Activated gamma-delta T cell treated with Interleukin-2 at 50 U/mL for 16 hours (primary cell): ENCODE measurements at regions not wholly inside any gene's neighbourhood (a gene's known extent, or its start where the extent isn't known, plus 50 kb on each side); places are given as distances from the start of the nearest gene placed in this dataset.

Experiments
- DNase-seq: peaks from one replicate; pipeline ENCODE4 v3.0.0-alpha.2; 2020

DNA sequence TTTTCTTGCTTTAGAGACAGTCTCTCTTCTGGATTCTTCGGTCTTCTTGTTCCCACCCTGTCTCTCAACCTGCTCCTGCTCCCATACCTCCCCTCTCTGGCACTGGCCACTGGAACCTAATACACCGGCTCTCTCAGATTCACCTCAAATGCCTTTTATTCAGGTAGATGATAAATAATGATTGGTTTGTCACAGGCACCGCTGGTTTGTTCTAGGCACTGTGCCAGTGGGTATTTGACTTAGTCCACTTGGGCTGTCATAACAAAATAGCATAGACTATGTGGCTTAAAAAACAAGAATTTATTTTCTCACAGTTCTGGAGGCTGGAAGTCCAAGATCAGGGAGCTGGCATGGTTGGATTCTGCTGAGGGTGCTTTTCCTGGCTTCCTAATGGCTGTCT, 278.2 kb upstream of the STT3B start:
- no peak for DNase-seq

DNA sequence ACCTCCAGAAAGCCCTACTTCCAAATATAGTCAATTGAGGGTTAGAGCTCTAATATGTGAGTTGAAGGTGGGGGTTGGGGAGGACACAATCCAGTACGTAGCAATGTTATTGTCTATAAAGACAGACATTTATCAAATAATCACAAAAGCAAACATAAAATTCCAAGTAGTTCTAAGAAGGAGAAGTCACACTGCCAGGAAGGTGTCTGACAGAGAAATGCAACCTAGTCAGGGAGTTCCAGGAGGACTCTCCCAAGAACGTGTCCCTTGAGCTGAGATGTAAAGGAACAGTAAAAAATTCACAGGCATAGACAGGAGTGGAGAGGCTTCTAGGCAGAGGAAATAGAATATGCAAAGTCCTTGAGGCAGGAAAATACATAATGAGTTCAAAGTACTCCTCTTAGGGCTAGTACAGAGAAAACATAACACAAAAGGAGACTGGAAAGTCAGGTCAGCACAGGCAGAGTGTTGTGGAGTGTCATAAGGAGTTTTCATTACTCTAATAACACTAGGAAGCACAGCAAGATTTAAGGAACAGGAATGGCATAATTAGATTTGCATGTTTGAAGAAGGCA, 277.6 kb upstream of the STT3B start:
- no peak for DNase-seq

DNA sequence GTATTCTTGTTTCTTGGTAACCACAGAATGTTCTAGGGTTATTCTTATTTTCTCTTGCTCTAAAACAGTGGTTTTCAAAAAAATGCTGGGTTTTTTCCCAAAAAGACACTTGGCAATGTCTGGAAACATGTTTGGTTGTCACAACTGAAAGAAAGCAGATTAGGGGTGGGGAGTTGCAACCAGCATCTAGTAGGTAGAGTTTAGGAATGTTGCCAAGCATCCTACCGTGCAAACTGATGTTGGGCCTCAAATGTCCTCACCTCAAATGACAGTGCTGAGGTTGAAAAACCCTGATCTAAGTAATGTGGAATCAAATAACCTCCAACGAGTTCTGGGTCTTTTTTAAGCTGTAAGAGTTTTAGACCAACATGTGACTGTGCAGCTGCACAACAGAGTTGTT, 270.5 kb upstream of the STT3B start:
- DNase-seq: no peak

DNA sequence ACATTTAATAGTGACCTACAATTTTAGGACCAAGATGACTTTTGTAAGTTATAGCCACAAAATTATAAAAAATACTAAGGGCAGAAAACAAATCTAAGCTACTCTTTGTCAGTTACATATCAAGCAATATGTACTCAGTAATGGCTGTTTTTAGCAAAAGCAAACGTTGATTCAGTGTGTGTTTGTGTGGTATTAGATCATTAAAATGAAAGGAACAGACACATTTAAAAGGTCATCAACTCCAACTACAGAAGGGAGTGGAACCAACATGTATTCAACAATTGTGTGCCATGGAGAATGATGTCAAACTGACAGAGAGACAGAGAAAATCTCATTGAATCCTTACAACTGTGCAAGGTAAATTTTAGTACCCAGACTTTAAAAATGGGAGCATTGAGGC, 268.8 kb upstream of the STT3B start:
- no peak for DNase-seq

DNA sequence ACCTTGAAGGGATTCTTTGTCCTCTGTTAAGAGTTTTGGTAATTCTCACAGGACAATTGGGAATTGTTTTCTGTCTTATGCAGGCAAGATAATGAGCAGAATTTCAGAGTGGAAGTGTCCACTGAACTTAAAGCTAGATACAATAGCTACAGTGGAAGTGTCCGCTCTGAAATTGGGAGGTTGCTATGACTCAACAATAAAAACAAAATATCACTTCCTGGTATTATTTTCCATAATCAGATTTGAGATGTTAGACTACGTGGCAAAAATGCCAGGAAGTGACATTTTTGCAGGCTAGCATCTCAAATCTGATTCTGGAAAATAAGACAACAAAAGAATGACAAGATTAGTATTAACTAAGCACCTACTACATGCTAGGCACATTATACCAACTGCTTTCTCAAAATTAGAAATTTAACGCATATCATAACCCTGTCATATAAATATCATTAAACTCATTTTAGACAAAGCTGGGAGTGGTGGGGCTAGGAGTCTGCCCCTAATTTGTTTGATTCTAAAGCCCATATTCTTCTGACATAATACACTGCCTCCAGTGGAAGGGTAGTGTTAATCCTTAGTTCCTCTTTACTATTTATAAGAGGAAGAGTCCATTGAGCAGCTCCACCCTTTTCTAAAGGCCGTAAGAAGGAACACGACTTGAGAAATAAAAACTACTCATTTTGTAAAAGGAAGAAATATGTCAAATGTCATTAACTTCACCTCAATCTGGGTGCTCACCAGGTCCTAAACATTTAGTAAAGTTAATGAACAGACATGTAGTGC, 266.9 kb upstream of the STT3B start:
- DNase-seq: no peak

DNA sequence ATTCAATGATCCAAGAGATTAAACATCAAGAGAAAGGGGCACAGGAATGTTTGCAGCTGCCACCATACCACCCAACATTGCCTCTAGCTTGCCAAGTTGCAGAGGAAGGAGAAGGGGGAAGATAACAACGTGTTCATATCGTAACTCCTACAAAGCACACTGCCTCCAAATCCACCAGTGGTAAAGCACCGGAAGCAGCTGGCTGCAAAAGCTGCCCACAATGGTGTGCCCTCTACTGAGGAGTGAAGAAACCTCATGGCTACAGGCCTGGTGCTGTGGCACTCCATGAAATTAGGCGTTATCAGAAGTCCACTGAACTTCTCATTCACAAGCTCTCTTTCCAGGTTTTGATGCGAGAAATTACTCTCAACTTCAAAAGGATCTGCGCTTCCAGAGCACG, 263.9 kb upstream of the STT3B start:
- DNase-seq: no peak

DNA sequence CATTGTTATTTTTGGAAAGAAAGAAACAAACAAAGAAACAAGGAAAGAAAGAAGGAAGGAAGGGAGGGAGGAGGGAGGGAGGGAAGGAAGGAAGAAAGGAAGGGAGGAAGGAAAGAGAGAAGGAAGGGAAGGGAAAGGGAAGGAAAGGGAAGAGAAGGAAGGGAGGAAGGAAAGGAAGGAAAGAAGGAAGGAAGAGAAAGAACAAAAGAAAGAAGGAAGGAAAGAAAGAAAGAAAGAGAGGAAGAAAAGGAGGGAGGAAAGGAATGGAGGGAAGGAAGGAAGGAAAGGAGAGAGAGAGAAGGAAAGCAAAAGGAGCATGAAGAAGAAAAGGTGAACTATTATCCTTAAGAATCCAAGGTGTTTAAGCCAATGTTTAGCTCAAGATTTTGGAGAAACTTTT, 262.7 kb upstream of the STT3B start:
- no peak for DNase-seq

DNA sequence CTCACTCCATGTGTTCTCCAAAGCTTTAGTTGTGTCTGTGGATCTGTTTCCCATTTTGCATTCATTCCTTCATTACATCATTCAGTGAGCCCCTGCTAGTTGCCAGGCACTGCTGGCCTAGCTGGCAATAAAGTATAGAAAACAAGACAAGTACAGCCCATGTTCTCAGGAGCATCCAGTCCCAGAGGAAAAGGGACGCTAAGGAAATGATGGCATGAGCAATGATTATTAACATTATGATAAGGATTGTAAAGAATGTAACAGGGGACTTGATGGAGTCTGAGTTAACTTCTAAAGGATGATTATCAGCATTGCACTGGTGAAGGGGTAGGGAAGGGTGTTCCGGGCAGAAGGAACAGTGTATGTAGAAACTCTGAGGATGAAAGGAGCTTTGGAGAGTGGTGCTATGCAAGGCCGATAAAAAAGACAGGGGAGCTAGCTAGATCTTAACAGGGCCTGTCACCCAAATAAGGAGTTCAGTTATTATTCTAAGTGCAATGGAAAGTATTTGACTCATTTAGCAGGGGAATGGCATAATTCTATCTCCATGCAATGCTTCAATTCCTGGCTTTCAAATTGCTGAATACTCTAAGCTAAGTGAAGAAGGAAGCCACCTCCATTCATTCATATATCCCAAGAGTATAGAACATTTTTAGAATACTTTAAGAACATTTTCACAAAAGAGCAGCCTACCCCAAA, 258.2 kb upstream of the STT3B start:
- no peak for DNase-seq

DNA sequence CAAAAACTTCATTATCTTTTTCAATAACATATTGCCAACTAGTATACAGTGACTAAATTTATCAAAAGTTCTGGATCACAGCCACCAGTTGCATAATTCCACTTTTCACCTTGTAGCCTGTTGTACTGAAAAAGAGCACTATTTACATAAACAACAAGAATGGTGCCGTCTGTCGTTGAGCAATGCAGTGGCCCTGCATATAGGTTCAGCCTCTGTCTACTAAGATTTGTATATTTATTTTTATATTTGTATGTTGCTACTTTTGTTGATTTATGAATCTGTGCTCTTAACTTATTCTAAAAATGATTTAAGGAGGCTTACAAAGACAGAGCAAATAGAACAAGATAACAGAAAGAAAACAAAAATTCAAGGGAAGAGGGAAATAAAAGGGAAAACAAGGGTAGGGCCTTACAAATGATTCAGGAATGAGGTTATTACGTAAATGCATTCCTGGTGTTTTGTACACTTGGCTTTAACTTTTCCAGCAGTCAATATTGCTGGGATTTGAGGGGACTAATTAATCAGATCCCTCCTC, 257.6 kb upstream of the STT3B start:
- no peak for DNase-seq

DNA sequence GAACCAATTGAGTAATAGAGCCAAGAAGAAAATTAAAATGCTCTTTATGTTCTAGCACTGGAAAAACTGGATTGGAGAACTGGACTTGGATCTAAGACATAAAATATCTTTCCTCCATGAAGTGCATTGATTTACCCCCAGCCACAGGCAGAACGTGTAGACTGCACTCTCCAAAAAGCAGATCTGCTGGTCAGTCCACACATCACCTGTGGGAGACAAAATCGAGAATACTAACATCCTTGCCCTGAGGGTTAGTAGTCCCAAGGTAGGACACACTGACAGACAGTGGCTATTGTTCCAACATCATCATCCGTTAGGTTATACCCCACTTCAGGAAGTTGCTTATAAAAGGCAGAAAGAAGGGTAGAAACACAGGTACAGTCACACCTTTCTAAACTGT, 257.1 kb upstream of the STT3B start:
- no peak for DNase-seq

DNA sequence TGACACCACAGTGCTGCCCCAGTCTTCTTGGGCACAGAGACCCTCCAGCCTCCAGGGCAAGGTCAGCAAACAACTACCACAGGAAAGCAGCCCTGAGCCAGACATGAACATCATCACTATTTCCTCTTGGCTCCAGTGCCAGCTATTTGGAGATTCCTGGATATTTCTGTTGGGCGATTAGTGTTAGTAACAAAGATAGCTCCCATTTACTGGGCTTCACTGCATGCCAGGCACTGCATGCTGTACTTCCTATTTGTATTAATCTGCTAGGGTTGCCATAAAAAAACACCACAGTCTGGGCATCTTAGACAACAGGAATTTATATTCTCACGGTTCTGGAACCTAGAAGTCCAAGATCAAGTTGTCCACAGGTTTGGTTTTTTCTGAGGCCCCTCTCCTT, 255.1 kb upstream of the STT3B start:
- no peak for DNase-seq

DNA sequence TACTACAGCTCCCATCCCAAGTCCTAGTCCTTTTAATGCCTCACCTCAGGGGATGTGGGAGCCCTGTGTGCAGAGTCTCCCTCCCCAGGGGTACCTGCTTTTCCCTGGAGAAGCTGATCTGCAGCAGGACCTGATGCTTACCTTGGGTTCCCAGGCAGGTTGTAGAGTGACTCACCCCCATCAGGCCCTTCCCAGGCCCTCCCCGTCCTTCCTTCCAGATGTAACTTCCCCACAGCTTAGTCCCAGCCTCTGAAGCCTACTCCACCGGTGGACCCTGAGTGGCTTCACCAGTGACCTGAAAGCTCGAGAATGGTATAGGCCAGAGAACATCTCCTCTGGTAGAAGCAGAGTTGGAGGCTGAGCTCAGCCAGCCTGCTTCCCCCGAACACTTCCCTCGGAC, 254.2 kb upstream of the STT3B start:
- DNase-seq: no peak

DNA sequence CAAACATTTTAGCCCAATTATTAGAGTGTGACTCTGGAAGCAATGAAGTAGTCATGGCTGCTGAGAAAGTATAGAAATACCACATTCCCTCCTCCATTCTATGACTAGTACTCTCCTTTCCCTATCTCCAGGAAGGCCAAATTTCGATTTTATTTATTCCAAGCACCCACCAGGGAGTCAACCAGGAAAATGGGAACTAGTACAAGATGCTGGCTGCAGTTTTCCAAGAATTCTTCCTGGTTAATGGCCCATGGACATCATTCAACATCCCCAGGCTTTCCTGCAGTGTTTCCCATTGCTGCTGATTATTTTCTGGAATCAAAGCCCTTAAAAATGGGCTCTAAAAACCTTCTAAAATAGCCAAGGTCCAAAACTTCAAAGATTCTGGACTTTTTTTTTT, 247.9 kb upstream of the STT3B start:
- no peak for DNase-seq

DNA sequence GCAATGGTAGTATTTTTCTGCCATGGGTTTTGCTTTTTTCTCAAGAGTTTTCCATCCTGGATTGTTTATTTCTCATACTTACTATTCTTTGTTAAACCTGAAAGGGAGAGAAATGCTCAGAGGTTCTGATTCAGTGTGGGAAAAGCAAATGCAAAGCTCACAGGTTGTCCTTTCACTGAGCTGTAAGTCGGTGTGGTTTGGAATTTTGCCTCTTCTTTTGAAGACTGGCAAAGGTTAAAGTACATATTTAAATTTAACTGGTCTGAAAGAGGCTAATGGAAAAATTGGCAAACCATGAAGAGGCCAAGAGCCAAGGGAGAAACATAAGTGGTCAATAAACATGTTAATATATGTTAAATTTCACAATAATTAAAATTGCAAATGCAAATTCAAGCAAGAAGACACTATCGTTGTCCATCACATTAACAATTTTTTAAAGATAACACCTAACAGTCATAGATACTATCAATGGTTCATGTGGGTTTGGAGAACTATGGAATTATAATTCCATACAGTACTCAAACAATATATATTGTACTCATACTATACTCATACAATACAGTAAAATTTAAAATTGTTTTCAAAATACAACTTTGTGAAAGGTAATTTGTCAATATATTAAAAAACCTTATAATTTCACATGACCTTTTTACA, 246.8 kb upstream of the STT3B start:
- no peak for DNase-seq

DNA sequence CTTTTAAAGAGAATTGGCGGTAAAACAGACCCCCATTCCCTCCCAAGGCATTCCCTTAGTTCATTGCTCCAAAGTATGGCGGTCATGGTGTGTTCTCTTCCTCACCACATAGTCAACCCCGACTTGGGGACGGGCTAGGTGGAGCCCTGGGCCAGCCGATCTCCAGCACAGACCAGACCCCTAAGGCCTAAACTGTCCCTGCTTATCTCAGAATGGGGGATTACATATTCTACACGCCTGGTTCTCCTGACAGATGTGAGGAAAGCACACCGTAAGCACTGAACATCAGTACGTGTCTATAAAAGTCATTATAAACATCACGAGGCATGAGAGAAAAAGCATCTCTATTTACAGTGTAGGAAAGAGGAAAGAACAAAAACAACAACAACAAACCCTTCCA, 244.5 kb upstream of the STT3B start:
- no peak for DNase-seq

DNA sequence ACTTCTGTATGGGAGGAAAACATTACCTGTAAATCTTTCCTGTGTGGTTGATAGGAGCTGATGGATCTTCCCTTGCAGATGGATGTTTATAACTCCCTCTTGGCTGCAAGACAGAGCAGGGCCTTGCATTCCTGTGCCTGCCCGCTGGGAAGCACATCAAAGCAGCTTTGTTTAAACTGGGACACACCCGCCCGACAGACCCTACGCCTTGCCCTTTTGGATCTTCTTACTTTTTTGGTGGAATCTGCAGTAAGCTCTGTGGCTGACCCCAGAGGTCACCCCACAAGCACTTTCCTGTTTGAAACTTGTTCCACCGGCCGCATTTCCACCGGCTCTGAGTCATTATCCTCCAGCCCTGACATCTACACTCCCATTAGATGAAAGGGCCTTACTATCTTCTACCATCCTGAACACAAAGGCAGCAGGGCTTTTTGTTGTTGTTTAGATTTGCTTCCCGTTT, 244.1 kb upstream of the STT3B start:
- DNase-seq: peak; percentile 17

DNA sequence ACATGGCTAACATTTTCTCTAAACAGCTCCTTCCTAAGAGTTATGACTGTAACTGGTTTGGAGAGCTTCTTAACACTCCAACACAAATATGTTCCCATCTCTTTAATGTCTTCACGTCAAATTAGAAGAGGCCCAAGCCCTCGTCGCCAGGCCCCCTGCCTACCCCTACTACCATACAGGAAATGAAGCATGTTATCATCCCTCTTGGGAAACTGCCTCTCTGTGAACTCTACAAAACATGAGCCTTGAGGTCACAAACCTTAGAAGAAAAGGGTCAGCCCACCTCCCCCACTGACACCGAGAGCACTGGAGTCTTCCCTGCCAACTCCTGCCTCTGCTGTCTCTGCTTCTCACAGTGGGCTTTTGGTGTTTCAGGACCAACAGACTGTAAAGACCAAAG, 243.1 kb upstream of the STT3B start:
- no peak for DNase-seq

DNA sequence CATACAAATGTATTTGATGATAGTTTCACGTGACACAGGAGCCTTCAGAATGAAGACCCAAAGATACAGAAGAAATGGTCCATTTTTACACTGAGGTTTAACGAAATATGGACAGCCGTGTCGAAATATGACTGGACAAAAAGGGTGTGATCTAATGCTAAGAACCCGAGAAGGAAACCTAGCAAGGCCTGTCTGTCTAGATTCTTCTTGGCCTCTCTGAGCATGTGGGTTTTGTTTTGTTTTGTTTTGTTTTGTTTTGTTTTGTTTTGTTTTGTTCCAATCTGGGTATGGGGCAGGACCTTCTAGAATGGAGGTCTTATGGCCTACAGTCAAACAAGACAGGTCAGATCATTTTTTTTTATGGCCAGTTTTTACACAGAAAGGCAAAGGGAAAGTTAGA, 242.7 kb upstream of the STT3B start:
- DNase-seq: no peak

DNA sequence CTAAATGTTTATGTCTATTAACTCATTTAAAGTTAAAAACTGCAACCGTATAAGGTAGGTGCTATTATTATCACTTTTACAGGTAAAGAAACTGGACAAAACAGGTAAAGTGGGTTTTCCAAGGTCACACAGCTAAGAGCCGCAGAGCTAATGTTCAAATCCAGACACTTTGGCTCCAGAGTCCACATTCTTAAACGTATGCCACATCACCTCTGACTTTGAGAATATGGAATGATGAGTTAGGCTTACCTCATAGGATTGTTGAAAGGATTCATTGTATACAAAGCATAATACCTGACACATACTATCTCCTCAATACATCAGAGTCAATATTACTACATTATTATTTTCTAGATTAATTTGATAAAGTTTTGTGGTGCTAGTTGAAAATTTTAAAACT, 240.9 kb upstream of the STT3B start:
- DNase-seq: no peak

DNA sequence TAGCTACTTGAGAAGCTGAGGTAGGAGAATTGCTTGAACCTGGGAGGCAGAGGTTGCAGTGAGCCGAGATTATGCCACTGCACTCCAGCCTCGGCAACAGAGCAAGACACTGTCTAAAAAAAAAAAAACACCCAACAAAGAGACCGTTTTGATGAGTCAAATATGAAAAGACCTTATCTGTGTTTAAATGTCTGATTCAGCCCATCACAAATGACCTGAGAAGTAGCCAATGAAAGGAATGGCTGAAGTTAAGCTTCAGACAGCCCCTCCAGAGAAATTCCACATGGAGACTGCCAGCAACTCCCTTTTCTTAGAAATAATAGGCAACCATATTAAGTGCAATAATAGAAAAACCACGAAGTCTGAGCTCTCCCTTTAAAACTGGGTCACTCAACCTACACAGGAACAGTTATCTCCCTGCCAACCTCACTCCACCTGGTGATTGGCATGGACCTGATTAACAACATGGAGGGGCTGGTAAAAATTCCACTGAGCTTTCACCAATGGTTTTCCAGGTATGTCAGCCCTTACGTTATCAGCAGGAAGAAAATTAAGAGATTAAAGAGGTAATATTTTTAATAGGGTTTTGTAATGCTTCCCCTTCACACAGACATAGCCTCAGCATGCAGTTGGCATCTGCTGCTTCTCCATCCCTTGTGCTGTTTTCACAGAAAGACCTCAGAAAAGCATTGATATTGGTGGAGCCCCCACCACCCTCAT, 238.1 kb upstream of the STT3B start:
- no peak for DNase-seq

DNA sequence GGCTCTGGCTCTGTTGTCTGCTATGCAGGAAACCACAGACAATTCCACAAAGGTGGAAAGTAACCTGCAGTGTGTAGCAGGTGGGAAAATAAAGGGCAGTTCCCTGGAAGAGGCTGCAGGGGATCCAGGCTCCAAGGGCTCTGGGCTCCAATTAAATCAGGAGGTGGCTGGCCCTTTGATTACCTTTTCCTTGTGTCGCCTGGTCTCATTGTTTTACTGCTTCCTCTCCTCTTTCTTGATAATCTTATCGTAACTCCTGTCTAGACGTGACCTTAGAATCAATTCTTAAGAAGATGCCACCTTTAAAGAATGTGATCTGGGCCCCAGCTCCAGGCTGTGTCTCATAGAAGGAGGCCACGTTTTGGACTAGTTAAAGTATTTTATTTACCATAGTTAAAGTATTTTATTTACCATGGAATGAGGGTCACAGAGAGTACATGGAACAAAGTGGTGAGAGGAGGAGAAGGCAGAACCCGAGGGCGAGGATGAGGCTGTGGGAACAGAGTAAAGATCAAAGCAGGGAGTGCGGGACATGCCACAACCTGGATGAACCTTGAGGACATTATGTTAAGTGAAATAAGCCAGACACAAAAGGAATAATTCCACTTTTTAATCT, 237.5 kb upstream of the STT3B start:
- DNase-seq: no peak

DNA sequence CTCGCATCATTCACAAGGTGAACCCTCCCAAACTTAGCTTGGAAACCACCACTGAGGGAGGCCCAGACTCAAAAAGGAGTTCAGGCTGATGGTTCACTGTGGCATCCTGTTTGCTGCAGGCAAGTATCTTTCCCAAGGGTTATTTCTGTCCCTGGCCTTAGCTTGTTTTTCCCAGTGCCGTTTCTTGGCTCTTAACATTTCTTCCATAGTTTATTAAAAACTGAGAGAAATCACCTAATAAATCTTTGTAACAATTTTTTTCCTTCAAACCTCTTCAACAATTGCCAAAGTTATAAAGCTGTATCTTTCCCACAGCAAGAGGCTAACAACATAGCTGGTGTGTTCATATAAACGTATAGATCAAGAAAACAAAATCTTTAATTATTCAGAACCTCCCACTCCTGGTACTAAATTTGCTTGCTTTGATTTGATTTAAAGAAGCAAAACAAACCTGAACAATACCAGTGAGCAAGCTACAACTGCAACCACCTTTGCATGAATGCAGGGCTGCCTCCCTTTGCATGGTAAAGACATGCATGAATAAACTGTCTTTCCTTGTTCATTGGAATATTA, 234.9 kb upstream of the STT3B start:
- no peak for DNase-seq
